ENCODE measurements at regions not wholly inside any gene's neighbourhood (a gene's known extent, or its start where the extent isn't known, plus 50 kb on each side); places are given as distances from the start of the nearest gene placed in this dataset.

GRCh38 chr6:101001012-101001411, 119.9 kb upstream of the ASCC3 start (continued):
- TF ChIP-seq ZNF460 (CRISPR knock-in tag; IDR thresholded peaks at IDR 0.05; ENCODE audit: borderline replicate concordance) = no peak
- TF ChIP-seq, protein P1, sequence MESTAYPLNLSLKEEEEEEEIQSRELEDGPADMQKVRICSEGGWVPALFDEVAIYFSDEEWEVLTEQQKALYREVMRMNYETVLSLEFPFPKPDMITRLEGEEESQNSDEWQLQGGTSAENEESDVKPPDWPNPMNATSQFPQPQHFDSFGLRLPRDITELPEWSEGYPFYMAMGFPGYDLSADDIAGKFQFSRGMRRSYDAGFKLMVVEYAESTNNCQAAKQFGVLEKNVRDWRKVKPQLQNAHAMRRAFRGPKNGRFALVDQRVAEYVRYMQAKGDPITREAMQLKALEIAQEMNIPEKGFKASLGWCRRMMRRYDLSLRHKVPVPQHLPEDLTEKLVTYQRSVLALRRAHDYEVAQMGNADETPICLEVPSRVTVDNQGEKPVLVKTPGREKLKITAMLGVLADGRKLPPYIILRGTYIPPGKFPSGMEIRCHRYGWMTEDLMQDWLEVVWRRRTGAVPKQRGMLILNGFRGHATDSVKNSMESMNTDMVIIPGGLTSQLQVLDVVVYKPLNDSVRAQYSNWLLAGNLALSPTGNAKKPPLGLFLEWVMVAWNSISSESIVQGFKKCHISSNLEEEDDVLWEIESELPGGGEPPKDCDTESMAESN (CRISPR knock-in tag; conservative IDR thresholded peaks at IDR 0.05) = no peak
- TF ChIP-seq ZNF484 (CRISPR knock-in tag; IDR thresholded peaks at IDR 0.05; ENCODE audit: borderline replicate concordance, low read depth) = no peak
- TF ChIP-seq, protein P2, sequence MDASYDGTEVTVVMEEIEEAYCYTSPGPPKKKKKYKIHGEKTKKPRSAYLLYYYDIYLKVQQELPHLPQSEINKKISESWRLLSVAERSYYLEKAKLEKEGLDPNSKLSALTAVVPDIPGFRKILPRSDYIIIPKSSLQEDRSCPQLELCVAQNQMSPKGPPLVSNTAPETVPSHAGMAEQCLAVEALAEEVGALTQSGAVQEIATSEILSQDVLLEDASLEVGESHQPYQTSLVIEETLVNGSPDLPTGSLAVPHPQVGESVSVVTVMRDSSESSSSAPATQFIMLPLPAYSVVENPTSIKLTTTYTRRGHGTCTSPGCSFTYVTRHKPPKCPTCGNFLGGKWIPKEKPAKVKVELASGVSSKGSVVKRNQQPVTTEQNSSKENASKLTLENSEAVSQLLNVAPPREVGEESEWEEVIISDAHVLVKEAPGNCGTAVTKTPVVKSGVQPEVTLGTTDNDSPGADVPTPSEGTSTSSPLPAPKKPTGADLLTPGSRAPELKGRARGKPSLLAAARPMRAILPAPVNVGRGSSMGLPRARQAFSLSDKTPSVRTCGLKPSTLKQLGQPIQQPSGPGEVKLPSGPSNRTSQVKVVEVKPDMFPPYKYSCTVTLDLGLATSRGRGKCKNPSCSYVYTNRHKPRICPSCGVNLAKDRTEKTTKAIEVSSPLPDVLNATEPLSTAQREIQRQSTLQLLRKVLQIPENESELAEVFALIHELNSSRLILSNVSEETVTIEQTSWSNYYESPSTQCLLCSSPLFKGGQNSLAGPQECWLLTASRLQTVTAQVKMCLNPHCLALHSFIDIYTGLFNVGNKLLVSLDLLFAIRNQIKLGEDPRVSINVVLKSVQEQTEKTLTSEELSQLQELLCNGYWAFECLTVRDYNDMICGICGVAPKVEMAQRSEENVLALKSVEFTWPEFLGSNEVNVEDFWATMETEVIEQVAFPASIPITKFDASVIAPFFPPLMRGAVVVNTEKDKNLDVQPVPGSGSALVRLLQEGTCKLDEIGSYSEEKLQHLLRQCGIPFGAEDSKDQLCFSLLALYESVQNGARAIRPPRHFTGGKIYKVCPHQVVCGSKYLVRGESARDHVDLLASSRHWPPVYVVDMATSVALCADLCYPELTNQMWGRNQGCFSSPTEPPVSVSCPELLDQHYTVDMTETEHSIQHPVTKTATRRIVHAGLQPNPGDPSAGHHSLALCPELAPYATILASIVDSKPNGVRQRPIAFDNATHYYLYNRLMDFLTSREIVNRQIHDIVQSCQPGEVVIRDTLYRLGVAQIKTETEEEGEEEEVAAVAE (CRISPR knock-in tag; IDR thresholded peaks at IDR 0.05; ENCODE audit: borderline replicate concordance) = no peak
- TF ChIP-seq ZNF574 (CRISPR knock-in tag; IDR thresholded peaks at IDR 0.05) = no peak
- TF ChIP-seq, protein P3, sequence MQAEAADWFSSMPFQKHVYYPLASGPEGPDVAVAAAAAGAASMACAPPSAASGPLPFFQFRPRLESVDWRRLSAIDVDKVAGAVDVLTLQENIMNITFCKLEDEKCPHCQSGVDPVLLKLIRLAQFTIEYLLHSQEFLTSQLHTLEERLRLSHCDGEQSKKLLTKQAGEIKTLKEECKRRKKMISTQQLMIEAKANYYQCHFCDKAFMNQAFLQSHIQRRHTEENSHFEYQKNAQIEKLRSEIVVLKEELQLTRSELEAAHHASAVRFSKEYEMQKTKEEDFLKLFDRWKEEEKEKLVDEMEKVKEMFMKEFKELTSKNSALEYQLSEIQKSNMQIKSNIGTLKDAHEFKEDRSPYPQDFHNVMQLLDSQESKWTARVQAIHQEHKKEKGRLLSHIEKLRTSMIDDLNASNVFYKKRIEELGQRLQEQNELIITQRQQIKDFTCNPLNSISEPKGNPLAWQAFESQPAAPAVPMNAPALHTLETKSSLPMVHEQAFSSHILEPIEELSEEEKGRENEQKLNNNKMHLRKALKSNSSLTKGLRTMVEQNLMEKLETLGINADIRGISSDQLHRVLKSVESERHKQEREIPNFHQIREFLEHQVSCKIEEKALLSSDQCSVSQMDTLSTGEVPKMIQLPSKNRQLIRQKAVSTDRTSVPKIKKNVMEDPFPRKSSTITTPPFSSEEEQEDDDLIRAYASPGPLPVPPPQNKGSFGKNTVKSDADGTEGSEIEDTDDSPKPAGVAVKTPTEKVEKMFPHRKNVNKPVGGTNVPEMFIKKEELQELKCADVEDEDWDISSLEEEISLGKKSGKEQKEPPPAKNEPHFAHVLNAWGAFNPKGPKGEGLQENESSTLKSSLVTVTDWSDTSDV (CRISPR knock-in tag; IDR thresholded peaks at IDR 0.05) = no peak
- no peak for TF ChIP-seq ZNF296 (CRISPR knock-in tag; conservative IDR thresholded peaks at IDR 0.05)
- no peak for TF ChIP-seq LCORL (IDR thresholded peaks at IDR 0.05)
- TF ChIP-seq LCORL (CRISPR knock-in tag; IDR thresholded peaks at IDR 0.05) = no peak
- no peak for TF ChIP-seq ZNF772 (CRISPR knock-in tag; IDR thresholded peaks at IDR 0.05)
